ENCODE measurements at regions not wholly inside any gene's neighbourhood (a gene's known extent, or its start where the extent isn't known, plus 50 kb on each side); places are given as distances from the start of the nearest gene placed in this dataset.

DNA sequence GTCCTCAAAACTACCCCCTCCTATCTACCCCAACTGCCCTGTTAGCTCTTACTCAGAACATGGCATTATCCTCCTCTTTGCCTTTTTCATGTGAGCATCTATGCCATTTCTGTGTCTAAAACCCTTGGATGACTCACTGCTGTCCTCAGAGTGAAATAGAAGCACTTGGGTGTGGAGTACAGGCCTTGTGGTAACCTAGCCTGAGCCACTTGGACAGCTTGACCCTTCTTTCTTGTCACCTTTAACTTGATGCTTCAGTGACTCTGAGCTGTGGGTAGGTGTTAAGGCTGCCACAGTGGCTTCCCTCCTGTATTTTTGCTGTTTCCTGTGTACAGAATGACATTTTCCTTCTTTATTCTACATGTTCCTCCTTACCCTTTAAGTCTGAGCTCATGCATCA lies 391.4 kb downstream of the SH3GL2 start:
- intact Hi-C loops (cut with DNase I; ENCODE audit: low total_unique reads) = no loop called here
- no peak for DNase-seq
- Histone ChIP-seq H3K27me3 (no peaks in the 10 kb centered on the region), H3K4me1 (no peaks in the 10 kb centered on the region), H3K9me3 (no peaks in the 10 kb centered on the region), H3K27ac (no peak overlapping the region), H3K36me3 (no peaks in the 10 kb centered on the region), H3K4me3 (no peak overlapping the region)
- TF ChIP-seq, protein P1, sequence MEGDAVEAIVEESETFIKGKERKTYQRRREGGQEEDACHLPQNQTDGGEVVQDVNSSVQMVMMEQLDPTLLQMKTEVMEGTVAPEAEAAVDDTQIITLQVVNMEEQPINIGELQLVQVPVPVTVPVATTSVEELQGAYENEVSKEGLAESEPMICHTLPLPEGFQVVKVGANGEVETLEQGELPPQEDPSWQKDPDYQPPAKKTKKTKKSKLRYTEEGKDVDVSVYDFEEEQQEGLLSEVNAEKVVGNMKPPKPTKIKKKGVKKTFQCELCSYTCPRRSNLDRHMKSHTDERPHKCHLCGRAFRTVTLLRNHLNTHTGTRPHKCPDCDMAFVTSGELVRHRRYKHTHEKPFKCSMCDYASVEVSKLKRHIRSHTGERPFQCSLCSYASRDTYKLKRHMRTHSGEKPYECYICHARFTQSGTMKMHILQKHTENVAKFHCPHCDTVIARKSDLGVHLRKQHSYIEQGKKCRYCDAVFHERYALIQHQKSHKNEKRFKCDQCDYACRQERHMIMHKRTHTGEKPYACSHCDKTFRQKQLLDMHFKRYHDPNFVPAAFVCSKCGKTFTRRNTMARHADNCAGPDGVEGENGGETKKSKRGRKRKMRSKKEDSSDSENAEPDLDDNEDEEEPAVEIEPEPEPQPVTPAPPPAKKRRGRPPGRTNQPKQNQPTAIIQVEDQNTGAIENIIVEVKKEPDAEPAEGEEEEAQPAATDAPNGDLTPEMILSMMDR (IDR thresholded peaks at IDR 0.05) = no peak
- no peak for TF ChIP-seq POLR2A (IDR thresholded peaks at IDR 0.05)

DNA sequence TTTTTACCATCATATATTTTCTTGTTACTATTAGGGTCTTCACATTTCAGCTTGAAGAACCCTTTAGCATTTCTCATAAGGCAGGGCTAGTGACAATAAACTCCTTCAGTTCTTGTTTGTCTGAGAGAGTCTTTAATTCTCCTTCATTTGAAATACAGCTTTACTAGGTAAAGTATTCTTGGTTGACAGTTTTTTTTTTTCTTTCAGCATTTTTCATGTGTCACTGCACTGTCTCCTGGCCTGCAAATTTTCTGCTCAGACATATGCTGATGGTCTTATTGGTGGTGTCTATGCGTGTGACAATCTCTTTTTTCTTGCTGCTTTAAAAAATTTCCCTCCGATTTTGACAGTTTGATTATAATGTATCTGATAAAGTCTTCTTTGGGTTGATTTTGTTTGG lies 399.9 kb downstream of the SH3GL2 start:
- no peaks in the 10 kb centered on the region for H3K27me3 ChIP-seq
- no peaks in the 10 kb centered on the region for H3K36me3 ChIP-seq
- no peaks in the 10 kb centered on the region for H3K4me1 ChIP-seq
- H3K9me3 ChIP-seq = peaks cover 0 to 15% of the 10 kb centered on the region in 2 donors
- no peak for DNase-seq
- intact Hi-C loops (cut with DNase I; ENCODE audit: low total_unique reads) = no loop called here
- TF ChIP-seq, protein P1 (IDR thresholded peaks at IDR 0.05) = no peak
- no peak for TF ChIP-seq POLR2A (IDR thresholded peaks at IDR 0.05)
- no peak overlapping the region for H3K27ac ChIP-seq
- no peak overlapping the region for H3K4me3 ChIP-seq

- no peaks in the 10 kb centered on the region for H3K9me3 ChIP-seq
- DNase-seq = no peak
- H3K27ac ChIP-seq = no peak overlapping the region
- no peaks in the 10 kb centered on the region for H3K4me1 ChIP-seq
- H3K27me3 ChIP-seq = no peaks in the 10 kb centered on the region
- no peak overlapping the region for H3K4me3 ChIP-seq
- intact Hi-C loops (cut with DNase I; ENCODE audit: low total_unique reads) = no loop called here
- H3K36me3 ChIP-seq = no peaks in the 10 kb centered on the region
- no peak for TF ChIP-seq POLR2A (IDR thresholded peaks at IDR 0.05)
- TF ChIP-seq, protein P1 (IDR thresholded peaks at IDR 0.05) = no peak
Observed at GRCh38 chr9:17986595-17986994, 407.7 kb downstream of the SH3GL2 start.

DNA sequence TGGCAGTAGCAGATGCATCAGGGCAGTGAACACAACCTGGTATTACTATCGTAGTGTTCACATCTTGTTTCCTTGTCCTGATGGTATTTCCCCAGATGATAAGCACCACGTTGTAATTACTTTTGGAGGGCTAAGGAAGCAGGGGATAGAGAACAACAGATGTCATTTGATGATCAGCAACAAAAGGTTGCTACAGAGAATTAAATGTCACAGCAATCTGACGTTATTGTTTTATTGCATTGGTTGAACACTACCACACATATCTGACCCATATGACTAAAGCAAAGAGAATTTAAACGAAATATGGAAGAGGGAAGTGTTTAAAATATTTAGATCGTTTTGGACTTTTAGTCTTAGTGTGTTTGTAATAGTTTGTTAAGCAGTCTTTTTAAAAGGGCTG lies 408.3 kb downstream of the SH3GL2 start:
- Histone ChIP-seq H3K9me3 (no peaks in the 10 kb centered on the region), H3K27ac (no peak overlapping the region)
- intact Hi-C loops (cut with DNase I; ENCODE audit: low total_unique reads) = no loop called here

GRCh38 chr9:17988489-17988888 lies 409.6 kb downstream of the SH3GL2 start:
- intact Hi-C loops (cut with DNase I; ENCODE audit: low total_unique reads) = no loop called here

More for the DNA sequence above, 408.3 kb downstream of the SH3GL2 start:
- DNase-seq = no peak
- H3K4me1 ChIP-seq = no peaks in the 10 kb centered on the region
- H3K4me3 ChIP-seq = no peak overlapping the region
- TF ChIP-seq, protein P1 (IDR thresholded peaks at IDR 0.05) = no peak
- TF ChIP-seq POLR2A (IDR thresholded peaks at IDR 0.05) = no peak
- no peaks in the 10 kb centered on the region for H3K36me3 ChIP-seq
- no peaks in the 10 kb centered on the region for H3K27me3 ChIP-seq

More at GRCh38 chr9:17988489-17988888, 409.6 kb downstream of the SH3GL2 start:
- Histone ChIP-seq H3K27me3 (no peaks in the 10 kb centered on the region), H3K9me3 (no peaks in the 10 kb centered on the region), H3K4me1 (no peaks in the 10 kb centered on the region), H3K36me3 (no peaks in the 10 kb centered on the region), H3K27ac (no peak overlapping the region), H3K4me3 (no peak overlapping the region)
- no peak for DNase-seq
- no peak for TF ChIP-seq POLR2A (IDR thresholded peaks at IDR 0.05)
- TF ChIP-seq, protein P1 (IDR thresholded peaks at IDR 0.05) = no peak

All from uterus (tissue), 3 donors.